ENCODE measurements at regions not wholly inside any gene's neighbourhood (a gene's known extent, or its start where the extent isn't known, plus 50 kb on each side); places are given as distances from the start of the nearest gene placed in this dataset.

DNA sequence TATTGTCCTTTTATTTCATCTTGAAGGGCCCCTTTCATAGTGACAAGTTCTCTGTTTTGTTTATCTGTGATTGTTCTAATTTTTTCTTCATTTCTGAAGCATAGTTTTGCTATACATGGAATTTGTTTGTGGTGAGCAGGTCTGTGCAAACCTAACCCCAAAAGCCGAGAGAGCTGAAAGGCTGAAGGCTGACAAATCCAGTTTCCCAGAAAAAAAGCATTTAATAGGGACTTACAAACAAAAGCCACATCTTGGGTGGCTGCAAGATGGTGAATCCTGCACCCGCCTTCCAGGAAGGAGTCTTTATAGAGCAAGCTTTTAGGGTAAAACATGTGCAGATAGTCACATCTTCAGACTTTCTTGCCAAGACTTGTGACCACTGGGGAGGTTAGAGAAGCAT, 473.4 kb upstream of the TRIB2 start:
- Histone ChIP-seq H3K27me3 (ENCODE audit: control insufficient read depth in 5 of 5, insufficient read depth in 4 of 5, low read length in 5 of 5) (no peaks in the 10 kb centered on the region), H3K9me3 (ENCODE audit: control insufficient read depth in 5 of 5, low read length in 5 of 5) (no peaks in the 10 kb centered on the region), H3K27ac (ENCODE audit: low read depth, low read length) (no peak overlapping the region), H3K9ac (ENCODE audit: low read length in 5 of 5) (no peak overlapping the region), H3K4me3 (ENCODE audit: low read depth in 1 of 5, low read length in 5 of 5) (no peak overlapping the region), H3K36me3 (ENCODE audit: control insufficient read depth in 5 of 5, insufficient read depth in 5 of 5, low read length in 5 of 5) (no peaks in the 10 kb centered on the region), H3K4me1 (ENCODE audit: control insufficient read depth in 5 of 5, insufficient read depth in 5 of 5, low read length in 5 of 5) (peaks cover 0 to 3% (median 0%) of the 10 kb centered on the region in 5 donors)

DNA sequence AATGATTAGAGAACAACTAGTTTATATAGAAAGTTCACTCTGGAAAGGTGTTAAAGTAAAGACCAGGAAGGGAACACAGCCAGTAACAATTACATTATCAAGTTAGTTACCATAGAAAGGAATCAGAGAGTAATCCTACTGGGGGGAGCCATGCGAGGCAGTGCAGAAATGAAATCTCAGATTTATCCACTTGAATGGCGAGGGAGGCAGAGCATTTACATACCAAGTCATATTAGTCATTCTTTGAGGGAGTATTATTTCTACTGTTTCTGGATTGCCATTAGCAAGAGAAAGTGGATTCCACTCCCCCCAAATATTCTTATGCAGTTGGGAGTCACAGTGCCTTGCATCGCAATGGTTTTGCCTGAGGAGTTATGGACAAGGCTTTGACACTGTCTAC, 472.7 kb upstream of the TRIB2 start:
- Histone ChIP-seq H3K4me1 (ENCODE audit: control insufficient read depth in 5 of 5, insufficient read depth in 5 of 5, low read length in 5 of 5) (no peaks in the 10 kb centered on the region), H3K27ac (ENCODE audit: low read depth, low read length) (no peak overlapping the region), H3K9me3 (ENCODE audit: control insufficient read depth in 5 of 5, low read length in 5 of 5) (no peaks in the 10 kb centered on the region), H3K9ac (ENCODE audit: low read length in 5 of 5) (no peak overlapping the region), H3K36me3 (ENCODE audit: control insufficient read depth in 5 of 5, insufficient read depth in 5 of 5, low read length in 5 of 5) (no peaks in the 10 kb centered on the region), H3K4me3 (ENCODE audit: low read depth in 1 of 5, low read length in 5 of 5) (no peak overlapping the region), H3K27me3 (ENCODE audit: control insufficient read depth in 5 of 5, insufficient read depth in 4 of 5, low read length in 5 of 5) (no peaks in the 10 kb centered on the region)

DNA sequence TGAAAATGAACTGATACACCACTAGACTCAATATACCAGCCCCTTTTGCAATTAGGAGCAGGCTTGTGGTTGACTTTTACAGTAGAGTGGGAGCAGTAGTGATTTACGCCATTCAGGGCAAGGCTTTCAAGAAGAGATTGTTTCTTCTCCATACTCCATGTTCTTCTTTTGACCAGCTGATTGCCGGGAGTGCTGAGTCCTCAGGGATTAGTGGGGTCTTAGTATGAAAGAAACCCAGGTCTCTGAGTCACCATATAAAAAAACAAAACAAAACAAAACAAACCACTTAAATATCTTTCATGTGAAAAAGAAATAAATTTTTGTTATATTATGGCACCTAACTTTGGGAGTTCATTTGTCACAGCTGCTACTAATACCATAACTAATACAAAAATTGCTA, 465.6 kb upstream of the TRIB2 start:
- no peaks in the 10 kb centered on the region for H3K9me3 ChIP-seq (ENCODE audit: control insufficient read depth in 5 of 5, low read length in 5 of 5)
- H3K4me3 ChIP-seq (ENCODE audit: low read depth in 1 of 5, low read length in 5 of 5): no peak overlapping the region
- H3K27me3 ChIP-seq (ENCODE audit: control insufficient read depth in 5 of 5, insufficient read depth in 4 of 5, low read length in 5 of 5): no peaks in the 10 kb centered on the region
- no peaks in the 10 kb centered on the region for H3K36me3 ChIP-seq (ENCODE audit: control insufficient read depth in 5 of 5, insufficient read depth in 5 of 5, low read length in 5 of 5)
- no peak overlapping the region for H3K27ac ChIP-seq (ENCODE audit: low read depth, low read length)
- H3K4me1 ChIP-seq (ENCODE audit: control insufficient read depth in 5 of 5, insufficient read depth in 5 of 5, low read length in 5 of 5): no peaks in the 10 kb centered on the region
- H3K9ac ChIP-seq (ENCODE audit: low read length in 5 of 5): no peak overlapping the region

DNA sequence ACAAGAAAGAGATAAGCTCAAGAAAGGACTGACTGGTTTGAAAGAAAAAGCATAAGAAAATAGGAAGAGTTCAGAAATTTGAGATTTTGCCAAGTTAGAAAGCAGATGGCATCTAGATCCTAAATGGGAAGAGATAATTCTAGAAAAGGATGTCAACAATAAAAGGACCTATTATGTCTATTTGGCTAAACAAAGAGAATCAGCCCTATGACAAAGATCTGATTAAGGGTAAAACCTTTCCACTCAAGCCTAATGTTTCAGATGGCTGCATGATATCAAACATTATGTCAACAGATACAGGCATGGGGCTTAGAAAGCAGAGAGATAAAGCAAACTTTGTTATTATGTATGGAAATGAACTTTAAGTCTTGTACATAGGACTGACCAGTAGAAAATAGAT, 465.0 kb upstream of the TRIB2 start:
- H3K9me3 ChIP-seq (ENCODE audit: control insufficient read depth in 5 of 5, low read length in 5 of 5): no peaks in the 10 kb centered on the region
- no peaks in the 10 kb centered on the region for H3K27me3 ChIP-seq (ENCODE audit: control insufficient read depth in 5 of 5, insufficient read depth in 4 of 5, low read length in 5 of 5)
- H3K27ac ChIP-seq (ENCODE audit: low read depth, low read length): no peak overlapping the region
- H3K4me1 ChIP-seq (ENCODE audit: control insufficient read depth in 5 of 5, insufficient read depth in 5 of 5, low read length in 5 of 5): no peaks in the 10 kb centered on the region
- H3K36me3 ChIP-seq (ENCODE audit: control insufficient read depth in 5 of 5, insufficient read depth in 5 of 5, low read length in 5 of 5): no peaks in the 10 kb centered on the region
- H3K9ac ChIP-seq (ENCODE audit: low read length in 5 of 5): no peak overlapping the region
- no peak overlapping the region for H3K4me3 ChIP-seq (ENCODE audit: low read depth in 1 of 5, low read length in 5 of 5)

DNA sequence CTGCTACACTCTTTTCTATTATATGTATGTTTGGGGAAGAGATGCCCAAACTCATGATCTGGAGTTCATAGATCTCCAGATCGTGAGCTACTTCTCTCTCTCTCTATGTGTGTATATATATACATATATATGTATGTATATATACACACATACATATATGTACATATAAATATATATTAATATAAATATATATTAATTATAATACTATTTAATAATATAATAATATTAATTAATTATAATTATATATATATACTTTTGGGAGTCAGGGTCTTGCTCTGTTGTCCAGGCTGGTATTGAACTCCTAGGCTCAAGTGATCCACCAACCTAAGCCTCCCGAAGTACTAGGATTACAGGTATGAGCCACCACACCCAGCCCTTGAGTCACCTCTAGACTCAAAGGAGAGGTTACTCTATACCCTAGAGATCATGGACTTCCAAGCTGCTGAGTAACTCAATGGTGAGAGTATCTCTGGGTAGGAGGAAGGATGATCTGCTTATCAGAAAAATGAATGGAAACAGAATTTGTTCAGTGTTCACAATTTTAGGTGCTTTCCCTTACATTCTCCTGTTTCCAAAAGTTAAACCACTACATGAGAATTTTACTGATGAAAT, 463.5 kb upstream of the TRIB2 start:
- Histone ChIP-seq H3K9me3 (ENCODE audit: control insufficient read depth in 5 of 5, low read length in 5 of 5) (no peaks in the 10 kb centered on the region), H3K27ac (ENCODE audit: low read depth, low read length) (no peak overlapping the region), H3K4me1 (ENCODE audit: control insufficient read depth in 5 of 5, insufficient read depth in 5 of 5, low read length in 5 of 5) (peaks cover 0 to 8% (median 5%) of the 10 kb centered on the region in 5 donors), H3K27me3 (ENCODE audit: control insufficient read depth in 5 of 5, insufficient read depth in 4 of 5, low read length in 5 of 5) (no peaks in the 10 kb centered on the region), H3K9ac (ENCODE audit: low read length in 5 of 5) (no peak overlapping the region), H3K36me3 (ENCODE audit: control insufficient read depth in 5 of 5, insufficient read depth in 5 of 5, low read length in 5 of 5) (no peaks in the 10 kb centered on the region), H3K4me3 (ENCODE audit: low read depth in 1 of 5, low read length in 5 of 5) (no peak overlapping the region)

DNA sequence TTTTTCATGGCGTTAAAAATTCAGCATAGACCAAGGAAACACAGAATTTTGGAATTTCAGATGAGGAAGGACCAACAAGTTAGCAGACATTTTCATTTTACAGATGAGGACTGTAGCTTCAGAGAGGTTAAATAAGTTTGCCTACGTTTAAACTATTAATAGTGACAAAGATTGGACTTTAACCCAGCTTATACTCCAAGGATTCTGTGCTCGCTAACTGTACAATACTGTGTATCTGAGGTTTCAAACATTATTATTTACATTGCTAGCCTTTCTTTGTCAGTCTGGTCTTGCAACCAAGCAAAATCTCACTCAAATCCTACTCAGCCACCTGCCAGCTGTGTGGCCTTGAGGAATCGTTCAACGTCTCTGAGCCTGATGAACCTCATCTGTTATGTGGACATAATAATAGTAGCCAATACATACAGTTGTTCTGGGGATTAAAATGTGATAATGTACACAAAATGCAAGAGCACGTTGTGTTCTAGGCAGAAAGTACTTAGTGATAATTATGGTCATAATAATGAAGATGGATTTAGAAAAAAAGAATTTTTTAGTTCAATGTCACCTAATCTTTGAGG, 462.4 kb upstream of the TRIB2 start:
- no peaks in the 10 kb centered on the region for H3K36me3 ChIP-seq (ENCODE audit: control insufficient read depth in 5 of 5, insufficient read depth in 5 of 5, low read length in 5 of 5)
- no peak overlapping the region for H3K27ac ChIP-seq (ENCODE audit: low read depth, low read length)
- H3K9me3 ChIP-seq (ENCODE audit: control insufficient read depth in 5 of 5, low read length in 5 of 5): no peaks in the 10 kb centered on the region
- no peaks in the 10 kb centered on the region for H3K27me3 ChIP-seq (ENCODE audit: control insufficient read depth in 5 of 5, insufficient read depth in 4 of 5, low read length in 5 of 5)
- no peak overlapping the region for H3K9ac ChIP-seq (ENCODE audit: low read length in 5 of 5)
- no peak overlapping the region for H3K4me3 ChIP-seq (ENCODE audit: low read depth in 1 of 5, low read length in 5 of 5)
- peaks cover 0 to 8% (median 5%) of the 10 kb centered on the region in 5 donors for H3K4me1 ChIP-seq (ENCODE audit: control insufficient read depth in 5 of 5, insufficient read depth in 5 of 5, low read length in 5 of 5)

DNA sequence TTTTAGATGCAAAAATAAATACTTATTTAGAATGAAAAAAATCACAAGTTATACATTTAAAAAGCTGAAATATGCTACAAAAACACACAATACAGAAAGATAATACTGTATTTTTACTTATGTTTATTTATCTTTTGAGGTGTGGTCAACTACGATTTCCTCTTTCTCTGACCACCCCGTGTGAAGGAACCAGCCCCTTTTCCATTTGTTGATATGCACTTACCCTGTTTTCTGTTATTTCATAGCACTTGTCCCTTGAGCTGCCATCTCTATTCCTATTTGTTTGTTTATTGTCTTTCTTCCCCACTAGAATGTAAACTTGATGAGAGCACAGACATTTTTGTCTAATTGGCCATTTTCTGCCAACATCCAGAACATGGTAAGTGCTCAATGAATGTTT, 460.5 kb upstream of the TRIB2 start:
- Histone ChIP-seq H3K9ac (ENCODE audit: low read length in 5 of 5) (no peak overlapping the region), H3K27me3 (ENCODE audit: control insufficient read depth in 5 of 5, insufficient read depth in 4 of 5, low read length in 5 of 5) (no peaks in the 10 kb centered on the region), H3K9me3 (ENCODE audit: control insufficient read depth in 5 of 5, low read length in 5 of 5) (no peaks in the 10 kb centered on the region), H3K4me3 (ENCODE audit: low read depth in 1 of 5, low read length in 5 of 5) (no peak overlapping the region), H3K4me1 (ENCODE audit: control insufficient read depth in 5 of 5, insufficient read depth in 5 of 5, low read length in 5 of 5) (peaks cover 0 to 8% (median 5%) of the 10 kb centered on the region in 5 donors), H3K27ac (ENCODE audit: low read depth, low read length) (no peak overlapping the region), H3K36me3 (ENCODE audit: control insufficient read depth in 5 of 5, insufficient read depth in 5 of 5, low read length in 5 of 5) (no peaks in the 10 kb centered on the region)

DNA sequence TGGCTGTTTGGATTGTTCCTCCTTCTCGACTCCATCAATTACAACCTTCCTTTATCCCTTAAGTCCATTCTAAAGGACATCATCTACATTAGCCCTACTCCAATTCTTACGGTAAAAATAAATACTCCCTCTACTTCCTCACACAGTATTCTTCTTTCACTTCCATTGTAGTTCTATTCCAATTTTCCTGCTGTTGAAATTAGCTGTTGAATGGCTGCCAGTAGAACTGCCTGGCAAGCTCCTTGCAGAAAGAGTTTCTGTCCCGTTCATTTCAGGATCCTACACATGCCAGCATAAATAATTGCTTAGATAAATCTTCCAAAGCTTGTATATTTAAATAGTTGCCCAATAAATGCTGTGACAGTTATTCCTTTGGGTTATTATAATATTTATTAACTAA, 459.3 kb upstream of the TRIB2 start:
- no peaks in the 10 kb centered on the region for H3K27me3 ChIP-seq (ENCODE audit: control insufficient read depth in 5 of 5, insufficient read depth in 4 of 5, low read length in 5 of 5)
- no peak overlapping the region for H3K4me3 ChIP-seq (ENCODE audit: low read depth in 1 of 5, low read length in 5 of 5)

DNA sequence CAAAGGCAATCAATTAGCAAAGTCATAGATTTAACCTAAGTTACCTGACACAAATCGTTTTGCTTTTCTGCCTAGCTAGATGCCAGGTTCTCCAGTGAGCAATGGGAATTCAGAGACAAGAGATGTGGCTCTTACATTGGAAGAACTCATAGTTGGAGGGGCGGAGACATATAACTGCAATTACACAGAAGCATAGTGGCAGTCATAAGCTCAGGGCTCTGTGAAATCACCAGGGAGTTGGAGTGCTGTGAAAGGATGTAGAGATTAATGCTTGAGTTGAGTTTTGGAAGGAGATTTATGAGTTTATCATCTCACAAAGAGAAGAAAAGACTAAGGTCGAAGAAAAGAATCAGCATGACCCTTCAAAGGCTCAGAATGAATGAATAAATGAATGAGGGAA, 457.2 kb upstream of the TRIB2 start:
- no peak overlapping the region for H3K4me3 ChIP-seq (ENCODE audit: low read depth in 1 of 5, low read length in 5 of 5)
- H3K9me3 ChIP-seq (ENCODE audit: control insufficient read depth in 5 of 5, low read length in 5 of 5): no peaks in the 10 kb centered on the region
- peaks cover 0 to 13% (median 8%) of the 10 kb centered on the region in 5 donors for H3K4me1 ChIP-seq (ENCODE audit: control insufficient read depth in 5 of 5, insufficient read depth in 5 of 5, low read length in 5 of 5)
- no peaks in the 10 kb centered on the region for H3K36me3 ChIP-seq (ENCODE audit: control insufficient read depth in 5 of 5, insufficient read depth in 5 of 5, low read length in 5 of 5)
- H3K27ac ChIP-seq (ENCODE audit: low read depth, low read length): no peak overlapping the region
- no peaks in the 10 kb centered on the region for H3K27me3 ChIP-seq (ENCODE audit: control insufficient read depth in 5 of 5, insufficient read depth in 4 of 5, low read length in 5 of 5)
- no peak overlapping the region for H3K9ac ChIP-seq (ENCODE audit: low read length in 5 of 5)

More for the DNA sequence above, 459.3 kb upstream of the TRIB2 start:
- Histone ChIP-seq H3K9me3 (ENCODE audit: control insufficient read depth in 5 of 5, low read length in 5 of 5) (no peaks in the 10 kb centered on the region), H3K27ac (ENCODE audit: low read depth, low read length) (no peak overlapping the region), H3K9ac (ENCODE audit: low read length in 5 of 5) (no peak overlapping the region), H3K36me3 (ENCODE audit: control insufficient read depth in 5 of 5, insufficient read depth in 5 of 5, low read length in 5 of 5) (no peaks in the 10 kb centered on the region), H3K4me1 (ENCODE audit: control insufficient read depth in 5 of 5, insufficient read depth in 5 of 5, low read length in 5 of 5) (peaks cover 0 to 8% (median 5%) of the 10 kb centered on the region in 5 donors)

DNA sequence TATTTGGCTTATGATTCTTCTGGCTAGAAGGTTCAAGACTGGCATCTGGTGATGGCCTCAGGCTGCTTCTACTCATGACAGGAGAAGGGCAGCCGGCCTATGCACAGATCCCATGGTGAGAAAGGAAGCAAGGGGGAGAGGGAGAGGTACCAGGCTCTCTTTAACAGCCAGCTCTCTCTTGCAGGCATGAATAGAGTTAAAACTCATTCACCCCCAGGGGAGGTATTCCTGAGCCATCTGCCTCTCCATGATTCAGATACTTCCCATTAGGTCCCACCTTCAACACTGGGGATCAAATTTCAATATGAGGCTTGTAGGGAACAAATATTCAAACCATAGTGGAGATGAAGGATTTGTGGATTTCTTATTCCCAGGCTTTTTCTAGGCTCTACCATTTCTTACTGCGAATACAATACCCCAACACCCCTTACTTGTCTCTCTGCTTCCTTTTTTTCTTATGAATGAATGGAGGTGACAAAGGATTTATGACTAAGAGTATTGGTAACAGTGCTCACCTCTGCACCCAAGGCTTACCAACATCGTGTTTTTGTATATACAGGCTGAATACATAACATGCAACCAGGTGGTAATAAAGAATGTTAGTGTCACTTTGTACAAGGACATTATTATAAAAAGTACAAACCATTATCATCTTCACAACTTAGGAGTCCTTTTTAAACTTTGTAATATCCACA, 454.6 kb upstream of the TRIB2 start:
- Histone ChIP-seq H3K9ac (ENCODE audit: low read length in 5 of 5) (no peak overlapping the region), H3K27me3 (ENCODE audit: control insufficient read depth in 5 of 5, insufficient read depth in 4 of 5, low read length in 5 of 5) (no peaks in the 10 kb centered on the region), H3K4me1 (ENCODE audit: control insufficient read depth in 5 of 5, insufficient read depth in 5 of 5, low read length in 5 of 5) (peaks cover 0 to 13% (median 8%) of the 10 kb centered on the region in 5 donors), H3K4me3 (ENCODE audit: low read depth in 1 of 5, low read length in 5 of 5) (no peak overlapping the region), H3K27ac (ENCODE audit: low read depth, low read length) (no peak overlapping the region), H3K9me3 (ENCODE audit: control insufficient read depth in 5 of 5, low read length in 5 of 5) (no peaks in the 10 kb centered on the region), H3K36me3 (ENCODE audit: control insufficient read depth in 5 of 5, insufficient read depth in 5 of 5, low read length in 5 of 5) (no peaks in the 10 kb centered on the region)

Measured in subcutaneous abdominal adipose tissue (tissue), 5 donors.